Left lobe of liver (tissue), 2 donors: ENCODE measurements at regions not wholly inside any gene's neighbourhood (a gene's known extent, or its start where the extent isn't known, plus 50 kb on each side); places are given as distances from the start of the nearest gene placed in this dataset.

Experiments
- ATAC-seq: fragments of 200-7000 bp; cut with Tn5 transposase; one replicate; pipeline ENCODE4 v1.9.1; 2020; ENCODE audit warnings: mild to moderate bottlenecking, moderate library complexity
- DNase-seq: peaks from one replicate; pipeline ENCODE4 v3.0.0-alpha.2; 2020; ENCODE audit warnings: low spot score
- donor health status: DM: no; HTN: no; CAD: no; lungs with moderate emphysema.
- donor health status: DM: no; HTN: yes; CAD: no.

DNA sequence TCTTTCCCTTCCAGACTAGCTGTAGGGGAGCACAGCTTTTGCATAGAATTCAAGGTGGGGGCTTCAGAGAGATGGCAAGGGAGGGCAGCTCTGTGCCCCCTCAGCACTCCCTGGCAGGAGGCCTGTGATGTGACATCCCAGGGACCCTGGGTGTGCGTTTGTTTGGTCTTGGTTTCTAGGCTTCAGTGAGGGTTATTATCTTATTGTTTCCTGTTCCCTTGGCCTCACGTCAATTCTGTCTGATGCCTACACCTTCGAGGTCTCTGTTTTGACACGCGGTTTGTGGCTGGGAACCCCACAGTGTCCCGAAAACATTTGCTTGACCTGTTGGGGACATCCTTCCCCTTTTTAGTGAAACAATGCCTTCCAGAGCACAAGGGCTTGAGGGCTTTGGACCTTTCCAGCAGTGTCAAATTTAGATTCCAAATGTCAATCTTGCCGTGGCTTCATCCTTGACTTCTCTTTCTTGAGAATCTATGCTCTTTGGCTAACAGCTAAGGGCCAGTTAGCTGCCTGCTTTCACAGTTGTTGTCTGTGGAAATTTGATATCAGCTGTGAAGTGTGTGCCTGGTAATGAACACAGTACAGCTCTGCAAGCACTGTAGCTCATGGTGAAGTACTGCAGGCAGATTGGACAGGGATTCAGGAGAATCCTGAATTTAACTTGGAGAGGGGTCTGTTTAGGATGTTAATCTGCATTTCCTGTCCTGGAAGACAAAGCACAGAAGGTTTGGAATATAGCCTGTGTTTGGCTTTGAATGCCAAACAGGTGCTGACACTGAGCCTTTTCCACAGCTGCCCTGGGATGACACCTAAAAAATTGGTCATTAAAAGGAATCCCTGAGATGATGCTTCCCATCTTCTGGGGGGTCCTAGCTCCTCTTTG lies 108.2 kb upstream of the CXCR4 start:
- no peak for DNase-seq
- no peak for ATAC-seq

GRCh38 chr2:136223274-136223673 lies 105.3 kb upstream of the CXCR4 start:
- DNase-seq = no peak
- ATAC-seq = no peak

DNA sequence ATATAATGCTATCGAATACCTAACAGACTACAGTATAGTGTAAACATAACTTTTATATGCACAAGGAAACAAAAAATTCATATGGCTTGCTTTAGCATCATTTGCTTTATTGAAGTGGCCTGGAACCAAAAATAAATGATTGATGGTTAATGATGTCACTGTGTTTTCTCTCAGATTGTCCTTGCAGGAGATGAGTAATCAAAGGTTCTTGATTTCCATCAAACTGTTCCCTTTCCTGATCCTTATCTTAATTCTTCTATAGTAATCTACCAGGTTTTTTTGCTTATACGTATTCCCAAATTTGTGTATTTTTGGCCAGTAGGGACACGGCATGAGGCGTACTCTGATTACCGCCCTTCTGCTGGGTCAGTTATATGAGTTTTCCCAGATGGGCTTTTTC lies 104.9 kb upstream of the CXCR4 start:
- no peak for DNase-seq
- no peak for ATAC-seq

- no peak for ATAC-seq
- DNase-seq = no peak
Measured at GRCh38 chr2:136221026-136221425, 103.1 kb upstream of the CXCR4 start.

- ATAC-seq (no peak), DNase-seq (no peak)
Measured at GRCh38 chr2:136219963-136220362, 102.0 kb upstream of the CXCR4 start.

GRCh38 chr2:136219341-136219740 lies 101.4 kb upstream of the CXCR4 start:
- DNase-seq (no peak), ATAC-seq (no peak)

GRCh38 chr2:136217996-136218395 lies 100.0 kb upstream of the CXCR4 start:
- DNase-seq (no peak), ATAC-seq (no peak)

DNA sequence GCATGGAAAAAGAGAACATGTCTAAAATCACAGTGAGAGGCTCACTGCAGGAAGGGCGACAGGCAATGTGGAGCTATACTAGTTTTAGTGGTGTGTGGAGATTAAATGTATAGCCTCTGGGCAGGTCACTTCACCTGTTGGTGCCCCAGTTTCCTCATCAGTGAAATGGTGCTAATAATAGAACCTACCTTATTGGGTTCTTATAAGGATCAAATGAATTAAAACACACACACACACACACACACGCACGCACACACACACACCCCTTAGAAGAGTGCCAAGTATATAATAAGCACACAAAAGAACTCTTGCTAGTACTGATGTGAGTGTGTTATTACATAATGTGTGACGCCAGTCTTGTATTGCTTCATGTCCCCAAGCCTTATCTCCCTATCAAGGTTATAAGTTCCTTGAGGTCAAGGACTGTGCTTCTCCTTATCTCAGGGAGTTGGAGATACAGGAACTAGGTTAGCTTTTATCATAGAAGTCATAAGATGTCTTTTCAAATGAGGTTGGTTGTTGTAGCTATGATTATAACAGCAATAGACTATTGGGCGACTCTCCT lies 98.0 kb upstream of the CXCR4 start:
- DNase-seq (no peak), ATAC-seq (no peak)

GRCh38 chr2:136215449-136215848 lies 97.5 kb upstream of the CXCR4 start:
- ATAC-seq = no peak

DNA sequence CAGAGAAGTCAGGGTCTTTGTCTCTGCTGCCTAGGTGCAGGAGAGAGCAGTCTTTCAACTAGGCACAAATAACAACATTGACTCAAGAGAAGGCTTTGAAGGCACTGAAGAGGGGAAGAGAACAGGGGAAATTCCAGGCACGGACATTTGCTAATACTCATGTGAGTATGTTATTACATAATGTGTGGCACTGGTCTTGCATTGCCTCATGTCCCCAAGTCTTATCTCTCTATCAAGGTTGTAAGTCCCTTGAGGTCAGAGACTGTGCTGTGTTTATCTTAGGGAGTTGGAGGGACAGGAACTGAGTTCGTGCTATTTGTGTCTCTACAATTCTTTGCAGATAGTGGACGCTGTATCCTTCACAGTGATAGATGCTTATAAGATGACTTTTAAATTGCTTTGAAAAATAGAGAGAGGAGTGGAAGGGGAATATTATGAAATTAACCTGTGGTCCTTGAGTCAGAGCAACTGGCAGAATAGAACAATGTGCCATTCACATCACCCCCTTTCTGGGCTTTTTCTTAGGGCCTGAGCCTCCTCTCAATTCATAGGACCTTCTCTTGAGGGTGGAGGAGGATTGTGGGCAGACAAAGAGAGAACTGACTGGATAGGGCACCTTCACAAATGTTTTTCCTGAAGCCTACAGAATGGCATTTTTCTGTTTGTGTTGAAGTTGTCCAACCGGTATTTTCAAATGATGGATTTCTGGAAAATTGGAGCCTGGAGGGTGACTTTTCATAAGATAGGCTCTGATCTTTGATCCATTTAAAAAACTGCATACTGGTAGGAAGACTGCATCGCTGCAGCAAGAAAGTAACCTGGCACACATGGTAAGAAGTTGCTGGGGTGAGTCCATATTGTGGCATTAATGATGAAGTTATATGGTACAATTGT lies 96.6 kb upstream of the CXCR4 start:
- no peak for DNase-seq
- ATAC-seq = peak; percentile 61

More at GRCh38 chr2:136215449-136215848, 97.5 kb upstream of the CXCR4 start:
- DNase-seq = no peak

- DNase-seq (no peak), ATAC-seq (no peak)
Measured at GRCh38 chr2:136213836-136214235, 95.9 kb upstream of the CXCR4 start.

- ATAC-seq (no peak), DNase-seq (no peak)
Measured at GRCh38 chr2:136212426-136213378, 94.8 kb upstream of the CXCR4 start.

DNA sequence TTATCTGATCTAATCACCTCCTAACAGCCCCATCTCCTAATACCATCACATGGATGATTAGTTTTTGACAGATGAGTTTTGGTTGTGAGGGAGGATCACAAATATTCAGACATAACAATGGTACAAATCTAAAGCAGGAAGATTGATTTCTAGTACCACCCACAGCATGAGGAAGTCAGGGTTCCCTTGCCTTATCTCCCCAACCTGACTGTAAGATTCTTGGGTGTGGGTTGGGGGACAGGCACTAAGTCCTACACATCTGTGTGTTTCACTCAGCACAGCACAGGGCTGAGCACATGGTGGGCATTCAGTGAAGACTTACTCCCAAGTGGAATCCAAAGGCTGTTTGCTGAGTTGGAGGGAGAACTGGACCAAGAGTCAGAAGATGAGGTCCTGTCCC lies 93.8 kb upstream of the CXCR4 start:
- ATAC-seq = no peak
- no peak for DNase-seq

DNA sequence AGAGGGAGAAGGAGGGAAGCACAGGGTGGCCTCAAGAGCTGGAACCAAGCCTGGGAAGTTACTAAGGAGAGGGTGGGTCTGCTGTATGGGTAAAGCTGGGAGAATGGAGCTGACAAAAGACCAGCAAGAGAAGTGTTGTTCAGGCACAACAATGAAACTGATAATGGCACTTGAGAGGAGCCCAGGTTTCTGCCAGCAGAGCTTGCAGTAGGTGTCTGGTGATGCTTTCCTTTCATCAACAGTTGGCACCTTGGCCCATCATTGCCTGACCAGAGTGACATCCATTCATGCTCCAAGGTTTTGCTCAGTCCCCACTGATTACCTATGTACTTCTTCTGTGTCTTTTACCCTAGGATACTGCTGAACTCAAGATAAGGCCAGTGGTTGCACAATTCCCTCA lies 92.9 kb upstream of the CXCR4 start:
- DNase-seq (no peak), ATAC-seq (no peak)

- DNase-seq = no peak
- ATAC-seq = no peak
Measured at GRCh38 chr2:136210455-136210805, 92.5 kb upstream of the CXCR4 start.

GRCh38 chr2:136209561-136210454 lies 91.9 kb upstream of the CXCR4 start:
- ATAC-seq (no peak), DNase-seq (no peak)

- ATAC-seq (no peak), DNase-seq (no peak)
Measured at GRCh38 chr2:136208682-136209420, 90.9 kb upstream of the CXCR4 start.

DNA sequence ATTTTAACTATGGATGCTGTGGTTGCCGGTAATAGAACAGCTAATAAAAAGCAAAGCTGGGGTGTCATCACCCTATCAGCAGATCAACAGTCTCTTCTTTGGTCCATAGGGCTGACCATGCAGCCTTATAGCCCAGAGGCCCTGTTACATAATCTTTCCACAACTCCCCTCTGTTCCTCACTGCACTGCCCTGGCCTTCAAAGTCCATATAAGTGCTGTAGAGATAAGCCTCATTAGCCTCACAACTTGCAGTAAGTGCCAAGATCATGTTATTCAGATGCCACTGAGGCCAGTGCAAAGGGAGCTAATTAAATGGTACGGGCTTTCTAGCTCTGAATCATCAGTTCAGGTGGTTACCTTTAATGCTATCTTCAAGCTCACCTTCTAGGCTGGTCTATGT lies 89.7 kb upstream of the CXCR4 start:
- DNase-seq (no peak), ATAC-seq (no peak)
